A549 (cell line): ENCODE measurements at regions not wholly inside any gene's neighbourhood (a gene's known extent, or its start where the extent isn't known, plus 50 kb on each side); places are given as distances from the start of the nearest gene placed in this dataset.

ENCODE experiments used
- ATAC-seq, 2 experiments: fragments of 200-7000 bp in 1 of 2; fragments of >200 bp in 1 of 2; cut with Nextera tagmentation in 1 of 2; cut with Tn5 transposase in 1 of 2; 3 replicates each; pipeline versions ENCODE4 v1.8.0 to v1.9.1; 2018 to 2020; ENCODE audit warnings: mild to moderate bottlenecking in 1 of 2, moderate library complexity in 1 of 2
- CTCF ChIA-PET: fragments of 300-600 bp; sonication (Branson Sonifier 250); formaldehyde crosslinking; extraction: SDS; loops from one replicate; lab custom pipeline; 2021; ENCODE audit warnings: antibody characterized with exemption, inconsistent platforms; lab: Yijun Ruan, JAX
- POLR2A ChIA-PET: fragments of 350-600 bp; formaldehyde crosslinking; extraction: SDS; loops from one replicate; lab custom pipeline; 2021; ENCODE audit warnings: antibody characterized with exemption, inconsistent platforms; lab: Yijun Ruan, JAX
- DNase-seq, 2 experiments: peaks; one replicate each; pipeline versions ENCODE4 v3.0.0 to v3.0.0-alpha.2; 2011 to 2016; ENCODE audit warnings: low read depth in 1 of 2, low spot score in 1 of 2
- FAIRE-seq: peaks from 2 replicates; lab custom pipeline; 2011; peaks lifted over from hg19 to GRCh38; lab: Jason Lieb, UNC
- H3K27ac ChIP-seq, 2 experiments: fragments of >200 bp; sonication (Bioruptor Twin); formaldehyde crosslinking; 3 replicates each; pipeline ENCODE4 v1.5.1; 2016 to 2017
- H3K4me1 ChIP-seq: fragments of >200 bp; sonication (Bioruptor Twin); formaldehyde crosslinking; 3 replicates; pipeline ENCODE4 v1.6.1; 2016
- H3K4me2 ChIP-seq: fragments of >200 bp; sonication (Bioruptor Twin); formaldehyde crosslinking; 3 replicates; pipeline ENCODE4 v1.6.1; 2016
- H3K4me3 ChIP-seq: fragments of >200 bp; sonication (Bioruptor Twin); formaldehyde crosslinking; 3 replicates; pipeline ENCODE4 v1.5.1; 2016
- H3K9me3 ChIP-seq: fragments of >200 bp; sonication (Bioruptor Twin); formaldehyde crosslinking; 3 replicates; pipeline ENCODE4 v1.6.1; 2016
- FOXS1 ChIP-seq: fragments of 250-450 bp; sonication (Bioruptor Pico); IDR thresholded peaks from 2 replicates; pipeline ENCODE4 v1.5.0; 2020; ENCODE audit warnings: mild to moderate bottlenecking, moderate library complexity
- HEYL ChIP-seq: fragments of 250-450 bp; sonication (Bioruptor Pico); IDR thresholded peaks from 2 replicates; pipeline ENCODE4 v1.8.0; 2021; ENCODE audit warnings: mild to moderate bottlenecking, moderate library complexity
- HOXB13 ChIP-seq: fragments of 250-450 bp; sonication (Bioruptor Pico); IDR thresholded peaks from 2 replicates; pipeline ENCODE4 v1.5.0; 2020; ENCODE audit warnings: low read depth, mild to moderate bottlenecking, moderate library complexity
- HOXB5 ChIP-seq: fragments of 250-450 bp; sonication (Bioruptor Pico); IDR thresholded peaks from 2 replicates; pipeline ENCODE4 v1.5.0; 2020; ENCODE audit warnings: mild to moderate bottlenecking, moderate library complexity
- NFE2L2 ChIP-seq: fragments of 150-350 bp; conservative IDR thresholded peaks from 2 replicates; pipeline ENCODE4 v1.6.1; 2014; ENCODE audit warnings: low read length
- NPAS2 ChIP-seq: fragments of 250-450 bp; sonication (Bioruptor Pico); IDR thresholded peaks from 2 replicates; pipeline ENCODE4 v1.8.0; 2022; ENCODE audit warnings: mild to moderate bottlenecking, moderate library complexity, borderline replicate concordance
- PHF8 ChIP-seq: fragments of 200-600 bp; sonication (generic); IDR thresholded peaks from 2 replicates; pipeline ENCODE4 v1.6.1; 2016; ENCODE audit warnings: low read depth, mild to moderate bottlenecking, antibody characterized with exemption, moderate library complexity, borderline replicate concordance
- POLR2A ChIP-seq: IDR thresholded peaks from 2 replicates; pipeline ENCODE4 v1.6.1; 2012; ENCODE audit warnings: mild to moderate bottlenecking, low read length
- RCOR1 ChIP-seq: fragments of 150-350 bp; IDR thresholded peaks from 2 replicates; pipeline ENCODE4 v1.6.1; 2014; ENCODE audit warnings: antibody characterized with exemption, low read length, low read depth
- SMC3 ChIP-seq: fragments of >200 bp; sonication (Bioruptor Twin); formaldehyde crosslinking; IDR thresholded peaks from 3 replicates; pipeline ENCODE4 v1.6.1; 2018; ENCODE audit warnings: inconsistent platforms
- TP53 ChIP-seq: fragments of 250-450 bp; sonication (Bioruptor Pico); IDR thresholded peaks from 2 replicates; pipeline ENCODE4 v1.5.0; 2021; ENCODE audit warnings: mild to moderate bottlenecking, moderate library complexity
- ZFP36 ChIP-seq: fragments of 450-650 bp; IDR thresholded peaks from 2 replicates; pipeline ENCODE4 v1.6.1; 2014; ENCODE audit warnings: borderline replicate concordance; ENCODE audit not compliant: partially characterized antibody
- ZSCAN20 ChIP-seq: fragments of 250-450 bp; sonication (Bioruptor Pico); IDR thresholded peaks from 2 replicates; pipeline ENCODE4 v1.8.0; 2022; ENCODE audit warnings: mild to moderate bottlenecking, moderate library complexity
- whole genome bisulfite sequencing: methylation state at CpG from one replicate; pipeline ENCODE4 v1.1.6; 2017; ENCODE audit errors: missing lambda C conversion rate; 5-methylcytosine and 5-hydroxymethylcytosine counted together
- TF ChIP-seq, protein P1 (sequence below): fragments of >200 bp; sonication (Bioruptor Twin); formaldehyde crosslinking; IDR thresholded peaks from 3 replicates; pipeline ENCODE4 v1.6.1; 2016
- TF ChIP-seq, protein P2 (sequence below): fragments of 250-450 bp; sonication (Bioruptor Pico); IDR thresholded peaks from 2 replicates; pipeline ENCODE4 v1.5.0; 2020; ENCODE audit warnings: low read depth, mild to moderate bottlenecking, moderate library complexity
- TF ChIP-seq, protein P3 (sequence below): fragments of 250-450 bp; sonication (Bioruptor Pico); IDR thresholded peaks from 2 replicates; pipeline ENCODE4 v1.5.0; 2021; ENCODE audit warnings: mild to moderate bottlenecking, moderate library complexity, borderline replicate concordance
- TF ChIP-seq, protein P4 (sequence below): fragments of 200-600 bp; sonication (generic); IDR thresholded peaks from 2 replicates; pipeline ENCODE4 v1.6.1; 2016; ENCODE audit warnings: antibody characterized with exemption, mild to moderate bottlenecking, moderate library complexity
- TF ChIP-seq, protein P5 (sequence below): IDR thresholded peaks from 2 replicates; pipeline ENCODE4 v1.6.1; 2012
- TF ChIP-seq, protein P6 (sequence below): IDR thresholded peaks from 2 replicates; pipeline ENCODE4 v1.6.1; 2012

DNA sequence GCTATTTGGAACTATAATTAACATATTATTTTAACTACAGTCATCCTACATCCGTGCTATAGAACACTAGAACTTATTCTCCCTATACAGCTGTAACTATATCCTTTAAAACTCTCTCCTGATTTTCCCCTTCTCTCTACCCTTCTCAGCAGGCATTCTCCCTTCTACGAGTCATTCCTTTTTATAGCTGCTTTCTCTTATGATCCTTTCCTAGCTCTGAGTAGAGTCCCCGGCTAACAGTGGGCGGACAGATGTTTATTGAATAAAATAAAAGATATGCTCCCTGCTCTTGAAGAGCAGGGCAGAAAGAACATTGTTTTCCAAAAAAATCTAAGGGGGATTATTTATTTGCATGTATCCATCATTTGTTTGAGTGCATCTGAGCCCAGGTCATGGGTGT is 246.5 kb upstream of the TMTC4 start (continued):
- TF ChIP-seq, protein P1, sequence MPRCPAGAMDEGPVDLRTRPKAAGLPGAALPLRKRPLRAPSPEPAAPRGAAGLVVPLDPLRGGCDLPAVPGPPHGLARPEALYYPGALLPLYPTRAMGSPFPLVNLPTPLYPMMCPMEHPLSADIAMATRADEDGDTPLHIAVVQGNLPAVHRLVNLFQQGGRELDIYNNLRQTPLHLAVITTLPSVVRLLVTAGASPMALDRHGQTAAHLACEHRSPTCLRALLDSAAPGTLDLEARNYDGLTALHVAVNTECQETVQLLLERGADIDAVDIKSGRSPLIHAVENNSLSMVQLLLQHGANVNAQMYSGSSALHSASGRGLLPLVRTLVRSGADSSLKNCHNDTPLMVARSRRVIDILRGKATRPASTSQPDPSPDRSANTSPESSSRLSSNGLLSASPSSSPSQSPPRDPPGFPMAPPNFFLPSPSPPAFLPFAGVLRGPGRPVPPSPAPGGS = no peak
- TF ChIP-seq, protein P2, sequence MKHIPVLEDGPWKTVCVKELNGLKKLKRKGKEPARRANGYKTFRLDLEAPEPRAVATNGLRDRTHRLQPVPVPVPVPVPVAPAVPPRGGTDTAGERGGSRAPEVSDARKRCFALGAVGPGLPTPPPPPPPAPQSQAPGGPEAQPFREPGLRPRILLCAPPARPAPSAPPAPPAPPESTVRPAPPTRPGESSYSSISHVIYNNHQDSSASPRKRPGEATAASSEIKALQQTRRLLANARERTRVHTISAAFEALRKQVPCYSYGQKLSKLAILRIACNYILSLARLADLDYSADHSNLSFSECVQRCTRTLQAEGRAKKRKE = no peak

DNA sequence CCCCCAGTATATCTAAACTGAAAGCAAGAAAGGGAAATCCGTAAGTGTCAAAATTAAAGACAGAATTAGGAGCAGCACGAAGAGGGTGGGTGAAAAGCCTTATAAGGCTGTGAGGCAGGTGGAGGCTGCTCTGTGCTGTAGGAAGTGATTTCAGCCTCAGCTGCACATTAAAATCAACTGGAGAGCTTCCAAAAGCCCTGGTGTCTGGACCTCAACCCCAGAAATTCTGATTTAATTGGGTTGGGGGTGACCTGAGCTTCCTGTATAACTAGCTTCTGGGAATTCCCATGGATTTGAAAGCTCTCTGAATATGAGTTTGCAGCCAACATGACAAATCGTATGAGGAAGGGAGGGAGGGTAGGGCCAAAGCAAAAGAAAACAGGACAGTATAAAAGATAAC is 242.4 kb upstream of the TMTC4 start:
- TF ChIP-seq SMC3 (no peak), HOXB13 (CRISPR knock-in tag) (no peak), HOXB5 (CRISPR knock-in tag) (no peak), TP53 (CRISPR knock-in tag) (no peak), ZSCAN20 (CRISPR knock-in tag) (no peak), PHF8 (no peak), ZFP36 (no peak), NFE2L2 (no peak), NPAS2 (CRISPR knock-in tag) (no peak), HEYL (CRISPR knock-in tag) (no peak), FOXS1 (CRISPR knock-in tag) (no peak), RCOR1 (no peak), POLR2A (no peak)
- TF ChIP-seq, protein P3, sequence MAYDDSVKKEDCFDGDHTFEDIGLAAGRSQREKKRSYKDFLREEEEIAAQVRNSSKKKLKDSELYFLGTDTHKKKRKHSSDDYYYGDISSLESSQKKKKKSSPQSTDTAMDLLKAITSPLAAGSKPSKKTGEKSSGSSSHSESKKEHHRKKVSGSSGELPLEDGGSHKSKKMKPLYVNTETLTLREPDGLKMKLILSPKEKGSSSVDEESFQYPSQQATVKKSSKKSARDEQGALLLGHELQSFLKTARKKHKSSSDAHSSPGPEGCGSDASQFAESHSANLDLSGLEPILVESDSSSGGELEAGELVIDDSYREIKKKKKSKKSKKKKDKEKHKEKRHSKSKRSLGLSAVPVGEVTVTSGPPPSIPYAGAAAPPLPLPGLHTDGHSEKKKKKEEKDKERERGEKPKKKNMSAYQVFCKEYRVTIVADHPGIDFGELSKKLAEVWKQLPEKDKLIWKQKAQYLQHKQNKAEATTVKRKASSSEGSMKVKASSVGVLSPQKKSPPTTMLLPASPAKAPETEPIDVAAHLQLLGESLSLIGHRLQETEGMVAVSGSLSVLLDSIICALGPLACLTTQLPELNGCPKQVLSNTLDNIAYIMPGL (CRISPR knock-in tag) = no peak
- TF ChIP-seq, protein P4, sequence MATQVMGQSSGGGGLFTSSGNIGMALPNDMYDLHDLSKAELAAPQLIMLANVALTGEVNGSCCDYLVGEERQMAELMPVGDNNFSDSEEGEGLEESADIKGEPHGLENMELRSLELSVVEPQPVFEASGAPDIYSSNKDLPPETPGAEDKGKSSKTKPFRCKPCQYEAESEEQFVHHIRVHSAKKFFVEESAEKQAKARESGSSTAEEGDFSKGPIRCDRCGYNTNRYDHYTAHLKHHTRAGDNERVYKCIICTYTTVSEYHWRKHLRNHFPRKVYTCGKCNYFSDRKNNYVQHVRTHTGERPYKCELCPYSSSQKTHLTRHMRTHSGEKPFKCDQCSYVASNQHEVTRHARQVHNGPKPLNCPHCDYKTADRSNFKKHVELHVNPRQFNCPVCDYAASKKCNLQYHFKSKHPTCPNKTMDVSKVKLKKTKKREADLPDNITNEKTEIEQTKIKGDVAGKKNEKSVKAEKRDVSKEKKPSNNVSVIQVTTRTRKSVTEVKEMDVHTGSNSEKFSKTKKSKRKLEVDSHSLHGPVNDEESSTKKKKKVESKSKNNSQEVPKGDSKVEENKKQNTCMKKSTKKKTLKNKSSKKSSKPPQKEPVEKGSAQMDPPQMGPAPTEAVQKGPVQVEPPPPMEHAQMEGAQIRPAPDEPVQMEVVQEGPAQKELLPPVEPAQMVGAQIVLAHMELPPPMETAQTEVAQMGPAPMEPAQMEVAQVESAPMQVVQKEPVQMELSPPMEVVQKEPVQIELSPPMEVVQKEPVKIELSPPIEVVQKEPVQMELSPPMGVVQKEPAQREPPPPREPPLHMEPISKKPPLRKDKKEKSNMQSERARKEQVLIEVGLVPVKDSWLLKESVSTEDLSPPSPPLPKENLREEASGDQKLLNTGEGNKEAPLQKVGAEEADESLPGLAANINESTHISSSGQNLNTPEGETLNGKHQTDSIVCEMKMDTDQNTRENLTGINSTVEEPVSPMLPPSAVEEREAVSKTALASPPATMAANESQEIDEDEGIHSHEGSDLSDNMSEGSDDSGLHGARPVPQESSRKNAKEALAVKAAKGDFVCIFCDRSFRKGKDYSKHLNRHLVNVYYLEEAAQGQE = no peak
- TF ChIP-seq, protein P5, sequence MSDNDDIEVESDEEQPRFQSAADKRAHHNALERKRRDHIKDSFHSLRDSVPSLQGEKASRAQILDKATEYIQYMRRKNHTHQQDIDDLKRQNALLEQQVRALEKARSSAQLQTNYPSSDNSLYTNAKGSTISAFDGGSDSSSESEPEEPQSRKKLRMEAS = no peak
- TF ChIP-seq, protein P6, sequence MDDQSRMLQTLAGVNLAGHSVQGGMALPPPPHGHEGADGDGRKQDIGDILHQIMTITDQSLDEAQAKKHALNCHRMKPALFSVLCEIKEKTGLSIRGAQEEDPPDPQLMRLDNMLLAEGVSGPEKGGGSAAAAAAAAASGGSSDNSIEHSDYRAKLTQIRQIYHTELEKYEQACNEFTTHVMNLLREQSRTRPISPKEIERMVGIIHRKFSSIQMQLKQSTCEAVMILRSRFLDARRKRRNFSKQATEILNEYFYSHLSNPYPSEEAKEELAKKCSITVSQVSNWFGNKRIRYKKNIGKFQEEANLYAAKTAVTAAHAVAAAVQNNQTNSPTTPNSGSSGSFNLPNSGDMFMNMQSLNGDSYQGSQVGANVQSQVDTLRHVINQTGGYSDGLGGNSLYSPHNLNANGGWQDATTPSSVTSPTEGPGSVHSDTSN = no peak
- H3K9me3 ChIP-seq = no peaks in the 10 kb centered on the region
- ATAC-seq = no peak
- 5% methylated on average over 3 of the region's 3 CpGs for WGBS
- no peak overlapping the region for H3K27ac ChIP-seq
- no peak for DNase-seq
- no peak overlapping the region for H3K4me3 ChIP-seq
- ChIA-PET POLR2A (no interaction called here), CTCF (no interaction called here)
- FAIRE-seq = no peak
- no peaks in the 10 kb centered on the region for H3K4me1 ChIP-seq
- H3K4me2 ChIP-seq = no peak overlapping the region
